ENCODE measurements at regions not wholly inside any gene's neighbourhood (a gene's known extent, or its start where the extent isn't known, plus 50 kb on each side); places are given as distances from the start of the nearest gene placed in this dataset.

GRCh38 chr3:134083008-134083407 lies 53.3 kb upstream of the SLCO2A1 start:
- DNase-seq (ENCODE audit: low spot score) = no peak
- H3K4me2 ChIP-seq = no peak overlapping the region
- no peak overlapping the region for H2AFZ ChIP-seq
- TF ChIP-seq CTCF (IDR thresholded peaks at IDR 0.05; ENCODE audit: poor library complexity) = no peak
- TF ChIP-seq EZH2phosphoT487 (IDR thresholded peaks at IDR 0.05; ENCODE audit: low read depth, severe bottlenecking, unreplicated experiment) = no peak
- TF ChIP-seq EZH2 (IDR thresholded peaks at IDR 0.05; ENCODE audit: borderline replicate concordance) = no peak
- no peaks in the 10 kb centered on the region for H3K27me3 ChIP-seq
- no peaks in the 10 kb centered on the region for H3K79me2 ChIP-seq
- H3K4me1 ChIP-seq (ENCODE audit: insufficient read depth) = no peaks in the 10 kb centered on the region
- 93% methylated on average over 1 of the region's 1 CpG for WGBS (ENCODE audit: low lambda C conversion rate, missing lambda C conversion rate)
- H4K20me1 ChIP-seq (ENCODE audit: insufficient read depth, poor library complexity, severe bottlenecking) = no peaks in the 10 kb centered on the region
- H3K27ac ChIP-seq = no peak overlapping the region
- no peak overlapping the region for H3K4me3 ChIP-seq
- H3K9me2 ChIP-seq (replicated peaks; ENCODE audit: insufficient read depth) = no peaks in the 10 kb centered on the region
- H3K9me3 ChIP-seq (ENCODE audit: low read depth) = no peaks in the 10 kb centered on the region
- no peaks in the 10 kb centered on the region for H3K36me3 ChIP-seq (replicated peaks; ENCODE audit: insufficient read depth, low read depth)

GRCh38 chr3:134082582-134082981 lies 52.9 kb upstream of the SLCO2A1 start:
- Histone ChIP-seq H4K20me1 (ENCODE audit: insufficient read depth, poor library complexity, severe bottlenecking) (no peaks in the 10 kb centered on the region), H3K27ac (no peak overlapping the region), H2AFZ (no peak overlapping the region), H3K4me2 (no peak overlapping the region), H3K27me3 (no peaks in the 10 kb centered on the region), H3K79me2 (no peaks in the 10 kb centered on the region), H3K36me3 (replicated peaks; ENCODE audit: insufficient read depth, low read depth) (no peaks in the 10 kb centered on the region), H3K9me3 (ENCODE audit: low read depth) (no peaks in the 10 kb centered on the region), H3K4me1 (ENCODE audit: insufficient read depth) (no peaks in the 10 kb centered on the region), H3K4me3 (no peak overlapping the region), H3K9me2 (replicated peaks; ENCODE audit: insufficient read depth) (no peaks in the 10 kb centered on the region)
- no peak for DNase-seq (ENCODE audit: low spot score)
- 96% methylated on average over 2 of the region's 2 CpGs for WGBS (ENCODE audit: low lambda C conversion rate, missing lambda C conversion rate)
- no peak for TF ChIP-seq EZH2phosphoT487 (IDR thresholded peaks at IDR 0.05; ENCODE audit: low read depth, severe bottlenecking, unreplicated experiment)
- no peak for TF ChIP-seq EZH2 (IDR thresholded peaks at IDR 0.05; ENCODE audit: borderline replicate concordance)
- no peak for TF ChIP-seq CTCF (IDR thresholded peaks at IDR 0.05; ENCODE audit: poor library complexity)

GRCh38 chr3:134081211-134081610 lies 51.5 kb upstream of the SLCO2A1 start:
- H3K4me2 ChIP-seq = no peak overlapping the region
- TF ChIP-seq EZH2 (IDR thresholded peaks at IDR 0.05; ENCODE audit: borderline replicate concordance) = no peak
- TF ChIP-seq EZH2phosphoT487 (IDR thresholded peaks at IDR 0.05; ENCODE audit: low read depth, severe bottlenecking, unreplicated experiment) = no peak
- no peak for TF ChIP-seq CTCF (IDR thresholded peaks at IDR 0.05; ENCODE audit: poor library complexity)
- no peaks in the 10 kb centered on the region for H3K79me2 ChIP-seq
- H3K9me2 ChIP-seq (replicated peaks; ENCODE audit: insufficient read depth) = no peaks in the 10 kb centered on the region
- H3K4me3 ChIP-seq = no peak overlapping the region
- no peaks in the 10 kb centered on the region for H4K20me1 ChIP-seq (ENCODE audit: insufficient read depth, poor library complexity, severe bottlenecking)
- WGBS (ENCODE audit: low lambda C conversion rate, missing lambda C conversion rate) = 80% methylated on average over 3 of the region's 3 CpGs
- H3K27ac ChIP-seq = no peak overlapping the region
- no peaks in the 10 kb centered on the region for H3K4me1 ChIP-seq (ENCODE audit: insufficient read depth)
- H3K27me3 ChIP-seq = no peaks in the 10 kb centered on the region
- H2AFZ ChIP-seq = no peak overlapping the region
- no peaks in the 10 kb centered on the region for H3K9me3 ChIP-seq (ENCODE audit: low read depth)
- H3K36me3 ChIP-seq (replicated peaks; ENCODE audit: insufficient read depth, low read depth) = no peaks in the 10 kb centered on the region
- DNase-seq (ENCODE audit: low spot score) = no peak

GRCh38 chr3:134080761-134081160 lies 51.0 kb upstream of the SLCO2A1 start:
- no peak overlapping the region for H3K4me2 ChIP-seq

More at GRCh38 chr3:134080761-134081160, 51.0 kb upstream of the SLCO2A1 start:
- no peak overlapping the region for H2AFZ ChIP-seq
- H3K27me3 ChIP-seq = no peaks in the 10 kb centered on the region
- TF ChIP-seq EZH2 (IDR thresholded peaks at IDR 0.05; ENCODE audit: borderline replicate concordance) = no peak
- no peak for TF ChIP-seq CTCF (IDR thresholded peaks at IDR 0.05; ENCODE audit: poor library complexity)
- TF ChIP-seq EZH2phosphoT487 (IDR thresholded peaks at IDR 0.05; ENCODE audit: low read depth, severe bottlenecking, unreplicated experiment) = no peak
- no peaks in the 10 kb centered on the region for H3K36me3 ChIP-seq (replicated peaks; ENCODE audit: insufficient read depth, low read depth)
- H4K20me1 ChIP-seq (ENCODE audit: insufficient read depth, poor library complexity, severe bottlenecking) = no peaks in the 10 kb centered on the region
- DNase-seq (ENCODE audit: low spot score) = no peak
- H3K79me2 ChIP-seq = no peaks in the 10 kb centered on the region
- H3K27ac ChIP-seq = no peak overlapping the region
- H3K4me1 ChIP-seq (ENCODE audit: insufficient read depth) = no peaks in the 10 kb centered on the region
- no peaks in the 10 kb centered on the region for H3K9me3 ChIP-seq (ENCODE audit: low read depth)
- H3K4me3 ChIP-seq = no peak overlapping the region
- no peaks in the 10 kb centered on the region for H3K9me2 ChIP-seq (replicated peaks; ENCODE audit: insufficient read depth)
